ENCODE measurements at regions not wholly inside any gene's neighbourhood (a gene's known extent, or its start where the extent isn't known, plus 50 kb on each side); places are given as distances from the start of the nearest gene placed in this dataset.

GRCh38 chr4:32778938-32779337 lies 2058.8 kb downstream of the PCDH7 start:
- TF ChIP-seq POLR2A (IDR thresholded peaks at IDR 0.05; ENCODE audit: low read length): no peak
- no peak for TF ChIP-seq GATA1 (IDR thresholded peaks at IDR 0.05; ENCODE audit: low read depth, low read length)
